H1 (cell line): ENCODE measurements at regions not wholly inside any gene's neighbourhood (a gene's known extent, or its start where the extent isn't known, plus 50 kb on each side); places are given as distances from the start of the nearest gene placed in this dataset.

Experiments used
- CTCF ChIA-PET: fragments of 300-600 bp; sonication (Branson Sonifier 250); formaldehyde crosslinking; loops from one replicate; lab custom pipeline; 2021; ENCODE audit not compliant: partially characterized antibody; lab: Charles Lee
- POLR2A ChIA-PET: fragments of 300-600 bp; sonication (Branson Sonifier 250); formaldehyde crosslinking; loops from one replicate; lab custom pipeline; 2021; ENCODE audit warnings: inconsistent platforms; ENCODE audit not compliant: partially characterized antibody; lab: Charles Lee
- DNase-seq, 2 experiments: peaks; one replicate each; pipeline versions ENCODE4 v3.0.0 to v3.0.0-alpha.2; 2010 to 2022; ENCODE audit warnings: low spot score in 2 of 2, low read depth in 1 of 2, mixed read lengths in 1 of 2
- FAIRE-seq: peaks from 2 replicates; lab custom pipeline; 2011; peaks lifted over from hg19 to GRCh38; lab: Jason Lieb, UNC
- H2AFZ ChIP-seq: 2 replicates; pipeline ENCODE4 v1.8.1; 2012; ENCODE audit warnings: low read length, inconsistent platforms
- H2AK5ac ChIP-seq: 2 replicates; pipeline ENCODE4 v1.6.1; 2013; ENCODE audit warnings: low read depth, low read length
- H2BK120ac ChIP-seq: replicated peaks from 2 replicates; pipeline ENCODE3; 2013; ENCODE audit warnings: low read depth, low read length, inconsistent platforms
- H2BK12ac ChIP-seq: 2 replicates; pipeline ENCODE4 v1.6.1; 2013; ENCODE audit warnings: low read depth, low read length
- H2BK15ac ChIP-seq: 2 replicates; pipeline ENCODE4 v1.6.1; 2013; ENCODE audit warnings: low read length
- H2BK20ac ChIP-seq: 2 replicates; pipeline ENCODE4 v1.6.1; 2013; ENCODE audit warnings: low read length
- H2BK5ac ChIP-seq: 2 replicates; pipeline ENCODE4 v1.6.1; 2013; ENCODE audit warnings: low read depth, low read length
- H3K14ac ChIP-seq: 2 replicates; pipeline ENCODE4 v1.6.1; 2013; ENCODE audit warnings: inconsistent platforms; ENCODE audit not compliant: insufficient read length
- H3K18ac ChIP-seq: 2 replicates; pipeline ENCODE4 v1.6.1; 2013; ENCODE audit warnings: low read length; ENCODE audit errors: extremely low read depth
- H3K23ac ChIP-seq: 2 replicates; pipeline ENCODE4 v1.6.1; 2013; ENCODE audit warnings: inconsistent platforms; ENCODE audit not compliant: insufficient read length
- H3K23me2 ChIP-seq: 2 replicates; pipeline ENCODE4 v1.6.1; 2013; ENCODE audit warnings: low read depth, low read length
- H3K27ac ChIP-seq: 2 replicates; pipeline ENCODE4 v1.6.1; 2011; ENCODE audit warnings: low read depth, low read length, inconsistent platforms
- H3K27me3 ChIP-seq, 4 experiments: replicated peaks in 1 of 4; 1 replicate in 1 of 4; 2 replicates in 3 of 4; pipeline versions ENCODE4 v1.6.1 to v1.8.1; 2011 to 2013; ENCODE audit warnings: low read length in 3 of 4, mild to moderate bottlenecking in 3 of 4, inconsistent platforms in 2 of 4, mixed read lengths in 2 of 4, moderate library complexity in 1 of 4; ENCODE audit not compliant: control insufficient read depth in 3 of 4, insufficient read depth in 3 of 4; ENCODE audit errors: extremely low read depth in 1 of 4
- H3K36me3 ChIP-seq, 4 experiments: 2 replicates each; pipeline versions ENCODE4 v1.6.1 to v1.8.1; 2011 to 2013; ENCODE audit warnings: mild to moderate bottlenecking in 4 of 4, low read length in 3 of 4, moderate library complexity in 2 of 4, control low read depth in 1 of 4, inconsistent platforms in 1 of 4; ENCODE audit not compliant: insufficient read depth in 4 of 4, control insufficient read depth in 2 of 4
- H3K4ac ChIP-seq: replicated peaks from 2 replicates; pipeline ENCODE3; 2013; ENCODE audit warnings: low read length, low read depth, mixed read lengths, inconsistent platforms; ENCODE audit not compliant: insufficient read length
- H3K4me1 ChIP-seq, 4 experiments: replicated peaks in 1 of 4; 1 replicate in 1 of 4; 2 replicates in 3 of 4; pipeline versions ENCODE4 v1.6.1 to v1.8.1; 2011 to 2013; ENCODE audit warnings: low read length in 3 of 4, inconsistent platforms in 2 of 4, mixed read lengths in 1 of 4; ENCODE audit not compliant: insufficient read depth in 4 of 4, control insufficient read depth in 3 of 4
- H3K4me2 ChIP-seq, 2 experiments: 2 replicates each; pipeline versions ENCODE4 v1.6.1 to v1.8.1; 2011 to 2013; ENCODE audit warnings: low read depth in 2 of 2, low read length in 2 of 2, control low read depth in 1 of 2, inconsistent platforms in 1 of 2, mild to moderate bottlenecking in 1 of 2; ENCODE audit not compliant: insufficient read depth in 1 of 2
- H3K4me3 ChIP-seq, 4 experiments: fragments of 200-600, 300-600 bp in 1 of 4; sonication (generic), shearing (Covaris generic), sonication (Bioruptor Twin) in 1 of 4; 2 replicates each; pipeline versions ENCODE4 v1.5.1 to v1.8.1; 2011 to 2016; ENCODE audit warnings: low read length in 4 of 4, low read depth in 3 of 4, control low read depth in 2 of 4, inconsistent platforms in 2 of 4, mild to moderate bottlenecking in 2 of 4, mixed read lengths in 1 of 4, moderate library complexity in 1 of 4; ENCODE audit not compliant: insufficient read depth in 2 of 4; ENCODE audit errors: extremely low read depth in 1 of 4
- H3K56ac ChIP-seq: replicated peaks from 2 replicates; pipeline ENCODE3; 2013; ENCODE audit warnings: low read depth, mild to moderate bottlenecking, mixed read lengths, low read length, inconsistent platforms; ENCODE audit not compliant: insufficient read length
- H3K79me1 ChIP-seq: 2 replicates; pipeline ENCODE4 v1.6.1; 2013; ENCODE audit warnings: low read depth, low read length, control low read depth
- H3K79me2 ChIP-seq, 2 experiments: 2 replicates each; pipeline versions ENCODE4 v1.6.1 to v1.8.1; 2012 to 2013; ENCODE audit warnings: low read length in 2 of 2, mild to moderate bottlenecking in 2 of 2, inconsistent platforms in 1 of 2; ENCODE audit not compliant: insufficient read depth in 2 of 2, control insufficient read depth in 1 of 2
- H3K9ac ChIP-seq, 4 experiments: replicated peaks in 1 of 4; 1 replicate in 1 of 4; 2 replicates in 3 of 4; pipeline versions ENCODE4 v1.6.1 to v1.8.1; 2011 to 2013; ENCODE audit warnings: low read depth in 3 of 4, low read length in 3 of 4, control low read depth in 2 of 4, mild to moderate bottlenecking in 2 of 4, moderate library complexity in 2 of 4, inconsistent platforms in 1 of 4; ENCODE audit errors: extremely low read depth in 1 of 4
- H3K9me3 ChIP-seq, 2 experiments: 2 replicates each; pipeline versions ENCODE4 v1.6.1 to v1.8.1; 2012 to 2013; ENCODE audit warnings: mild to moderate bottlenecking in 2 of 2, moderate library complexity in 2 of 2, control low read depth in 1 of 2, inconsistent platforms in 1 of 2, low read depth in 1 of 2, low read length in 1 of 2, mixed read lengths in 1 of 2; ENCODE audit not compliant: insufficient read depth in 2 of 2
- H4K20me1 ChIP-seq, 2 experiments: replicated peaks in 1 of 2; 2 replicates each; pipeline versions ENCODE3 to v1.8.1; 2011 to 2013; ENCODE audit warnings: inconsistent platforms in 2 of 2, low read length in 2 of 2, mild to moderate bottlenecking in 1 of 2; ENCODE audit not compliant: insufficient read depth in 2 of 2, control insufficient read depth in 1 of 2
- H4K5ac ChIP-seq: 2 replicates; pipeline ENCODE4 v1.6.1; 2013; ENCODE audit warnings: low read length, low read depth, mixed read lengths, inconsistent platforms; ENCODE audit not compliant: insufficient read length
- H4K8ac ChIP-seq: 2 replicates; pipeline ENCODE4 v1.8.0; 2013; ENCODE audit warnings: mild to moderate bottlenecking, moderate library complexity, low read length, inconsistent platforms; ENCODE audit not compliant: insufficient read depth; ENCODE audit errors: extremely low read depth
- H4K91ac ChIP-seq: replicated peaks from 2 replicates; pipeline ENCODE3; 2013; ENCODE audit warnings: low read length, mixed read lengths, inconsistent platforms; ENCODE audit not compliant: insufficient read length
- ATF3 ChIP-seq: IDR thresholded peaks from 2 replicates; pipeline ENCODE4 v1.6.1; 2011; ENCODE audit warnings: low read depth, mild to moderate bottlenecking, low read length; ENCODE audit not compliant: insufficient read depth
- CBX5 ChIP-seq: fragments of 300-800, 300-1000 bp; sonication (generic); IDR thresholded peaks from 2 replicates; pipeline ENCODE4 v1.7.1; 2016; ENCODE audit warnings: antibody characterized with exemption, low read length, low read depth
- EGR1 ChIP-seq: IDR thresholded peaks from 2 replicates; pipeline ENCODE4 v1.6.1; 2011; ENCODE audit warnings: low read depth, low read length, borderline replicate concordance
- EP300 ChIP-seq, 2 experiments: IDR thresholded peaks; 1 replicate in 1 of 2; 2 replicates in 1 of 2; pipeline ENCODE4 v1.6.1; 2011 to 2012; ENCODE audit warnings: low read depth in 2 of 2, low read length in 2 of 2, mild to moderate bottlenecking in 2 of 2, borderline replicate concordance in 1 of 2, inconsistent platforms in 1 of 2, moderate library complexity in 1 of 2
- HDAC6 ChIP-seq: IDR thresholded peaks from one replicate; pipeline ENCODE4 v1.7.1; 2012; ENCODE audit warnings: low read depth, mild to moderate bottlenecking, inconsistent platforms, low read length, moderate library complexity
- JUND ChIP-seq: IDR thresholded peaks from 2 replicates; pipeline ENCODE4 v1.6.1; 2011; ENCODE audit warnings: mild to moderate bottlenecking, improper control_type of control experiment, low read length
- KDM4A ChIP-seq: IDR thresholded peaks from one replicate; pipeline ENCODE4 v1.7.1; 2012; ENCODE audit warnings: low read depth, mild to moderate bottlenecking, moderate library complexity, low read length, inconsistent platforms; ENCODE audit not compliant: severe bottlenecking
- POLR2A ChIP-seq, 2 experiments: IDR thresholded peaks; 1 replicate in 1 of 2; 2 replicates in 1 of 2; pipeline ENCODE4 v1.6.1; 2011; ENCODE audit warnings: low read depth in 2 of 2, low read length in 2 of 2, mild to moderate bottlenecking in 2 of 2; ENCODE audit errors: control extremely low read depth in 1 of 2
- POLR2AphosphoS5 ChIP-seq: IDR thresholded peaks from 2 replicates; pipeline ENCODE4 v1.6.1; 2011; ENCODE audit warnings: low read depth, low read length
- RXRA ChIP-seq: IDR thresholded peaks from 2 replicates; pipeline ENCODE4 v1.6.1; 2011; ENCODE audit warnings: low read depth, mild to moderate bottlenecking, low read length, moderate library complexity; ENCODE audit not compliant: insufficient read depth
- SUZ12 ChIP-seq: fragments of 200-600 bp; sonication (generic); IDR thresholded peaks from 2 replicates; pipeline ENCODE4 v1.6.1; 2012; ENCODE audit warnings: mild to moderate bottlenecking, inconsistent platforms, low read length, moderate library complexity, mixed read lengths
- WGBS, 2 experiments: shearing (Covaris generic) in 1 of 2; methylation state at CpG; one replicate each; pipeline versions ENCODE4 v1.1.6 to v1.1.7; 2013 to 2015; ENCODE audit warnings: low lambda C conversion rate in 2 of 2, mixed read lengths in 2 of 2, inconsistent platforms in 1 of 2, low coverage in 1 of 2, missing lambda C conversion rate in 1 of 2; ENCODE audit not compliant: insufficient replicate concordance in 2 of 2, insufficient coverage in 1 of 2, insufficient read length in 1 of 2; ENCODE audit errors: extremely low coverage in 1 of 2, missing lambda C conversion rate in 1 of 2; 5-methylcytosine and 5-hydroxymethylcytosine counted together

GRCh38 chr4:29037501-29037900, 1682.7 kb upstream of the PCDH7 start:
- no peaks in the 10 kb centered on the region for H4K20me1 ChIP-seq
- H3K27ac ChIP-seq, result no peak overlapping the region
- no peak overlapping the region for H3K9ac ChIP-seq
- H3K18ac ChIP-seq, result no peak overlapping the region
- H2BK120ac ChIP-seq, result no peak overlapping the region
- H3K4me2 ChIP-seq, result no peak overlapping the region
- H2BK12ac ChIP-seq, result no peak overlapping the region
- 93% methylated on average over 5 of the region's 5 CpGs; no CpG with 5 or more reads in 1 of the 2 experiments for WGBS, 2 experiments
- TF ChIP-seq RXRA, result no peak
- TF ChIP-seq JUND, result no peak
- TF ChIP-seq CBX5, result no peak
- TF ChIP-seq EGR1, result no peak
- TF ChIP-seq ATF3, result no peak
- TF ChIP-seq POLR2AphosphoS5, result no peak
- TF ChIP-seq SUZ12, result no peak
- no peak for TF ChIP-seq HDAC6
- TF ChIP-seq POLR2A (IDR thresholded peaks at IDR 0.05; ENCODE audit: control extremely low read depth in 1 of 2, low read depth in 2 of 2, low read length in 2 of 2), result no peak
- no peak for TF ChIP-seq KDM4A
- TF ChIP-seq EP300 (IDR thresholded peaks at IDR 0.05; ENCODE audit: borderline replicate concordance in 1 of 2, low read depth in 2 of 2, low read length in 2 of 2), result no peak
- DNase-seq (no peak), FAIRE-seq (no peak)
- ChIA-PET POLR2A (no interaction called here), CTCF (no interaction called here)
- no peak overlapping the region for H2BK5ac ChIP-seq
- H4K8ac ChIP-seq, result no peak overlapping the region
- peaks cover 0 to 19% of the 10 kb centered on the region in 2 experiments; a peak in 2 of 4 replicates for H3K9me3 ChIP-seq
- no peak overlapping the region for H2BK15ac ChIP-seq
- H2AK5ac ChIP-seq, result no peak overlapping the region
- H3K23ac ChIP-seq, result no peak overlapping the region
- no peaks in the 10 kb centered on the region for H3K79me1 ChIP-seq
- H3K14ac ChIP-seq, result no peak overlapping the region
- no peak overlapping the region for H3K4me3 ChIP-seq
- H3K79me2 ChIP-seq, result no peaks in the 10 kb centered on the region
- no peak overlapping the region for H2BK20ac ChIP-seq
- H3K27me3 ChIP-seq, result no peaks in the 10 kb centered on the region
- no peak overlapping the region for H4K5ac ChIP-seq
- H2AFZ ChIP-seq, result no peak overlapping the region
- no peaks in the 10 kb centered on the region for H3K4me1 ChIP-seq
- H3K36me3 ChIP-seq, result no peaks in the 10 kb centered on the region
- H4K91ac ChIP-seq, result no peak overlapping the region
- H3K23me2 ChIP-seq, result no peaks in the 10 kb centered on the region
- H3K4ac ChIP-seq, result no peak overlapping the region
- H3K56ac ChIP-seq, result no peak overlapping the region
